Brain microvascular endothelial cell (primary cell): ENCODE measurements at regions not wholly inside any gene's neighbourhood (a gene's known extent, or its start where the extent isn't known, plus 50 kb on each side); places are given as distances from the start of the nearest gene placed in this dataset.

Source experiments
- DNase-seq: peaks from one replicate; pipeline ENCODE4 v3.0.0-alpha.2; 2020
- H3K27ac ChIP-seq: fragments of 250-450 bp; sonication (Bioruptor Pico); 2 replicates; pipeline ENCODE4 v1.5.1; 2020; ENCODE audit warnings: mild to moderate bottlenecking, moderate library complexity
- H3K27me3 ChIP-seq: fragments of 250-450 bp; sonication (Bioruptor Pico); replicated peaks from 2 replicates; pipeline ENCODE4 v1.5.1; 2020; ENCODE audit warnings: mild to moderate bottlenecking
- H3K36me3 ChIP-seq: fragments of 250-450 bp; sonication (Bioruptor Pico); replicated peaks from 2 replicates; pipeline ENCODE4 v1.5.1; 2020; ENCODE audit warnings: mild to moderate bottlenecking
- H3K4me3 ChIP-seq: 2 replicates; pipeline ENCODE4 v1.5.1; 2011; ENCODE audit warnings: low read depth, mild to moderate bottlenecking, control low read depth, low read length, moderate library complexity
- in situ Hi-C: cut with HindIII; loops from 2 replicates; pipeline ENCODE4 v1.10.0; 2017; ENCODE audit warnings: low sequenced_read_pairs, low pct_ligation_motif_present
- TF ChIP-seq, protein P1 (sequence below): IDR thresholded peaks from 2 replicates; pipeline ENCODE4 v1.5.1; 2011; ENCODE audit warnings: low read depth, mild to moderate bottlenecking, moderate library complexity, low read length, control low read depth, inconsistent platforms; ENCODE audit errors: missing control alignments

DNA sequence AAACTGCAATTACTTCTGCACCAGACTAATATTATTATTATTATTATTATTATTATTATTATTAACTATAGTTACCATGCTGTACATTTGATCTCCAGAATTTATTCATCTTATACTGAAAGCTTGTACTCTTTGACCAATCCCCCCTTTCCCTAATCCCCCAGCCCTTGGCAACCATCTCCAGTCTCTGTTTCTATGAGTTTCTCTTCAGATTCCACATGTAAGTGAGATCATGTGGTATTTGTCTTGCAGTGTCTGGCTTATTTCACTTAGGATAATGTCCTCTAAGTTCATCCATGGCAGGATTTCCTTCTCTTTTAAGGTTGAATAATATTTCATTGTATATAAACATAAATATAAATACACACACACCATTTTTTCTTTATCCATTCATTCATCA lies 287.0 kb upstream of the DAB2 start:
- in situ Hi-C loops: no loop called here
- Histone ChIP-seq H3K4me3 (no peak overlapping the region), H3K36me3 (no peaks in the 10 kb centered on the region), H3K27me3 (no peaks in the 10 kb centered on the region), H3K27ac (no peak overlapping the region)
- no peak for DNase-seq
- TF ChIP-seq, protein P1, sequence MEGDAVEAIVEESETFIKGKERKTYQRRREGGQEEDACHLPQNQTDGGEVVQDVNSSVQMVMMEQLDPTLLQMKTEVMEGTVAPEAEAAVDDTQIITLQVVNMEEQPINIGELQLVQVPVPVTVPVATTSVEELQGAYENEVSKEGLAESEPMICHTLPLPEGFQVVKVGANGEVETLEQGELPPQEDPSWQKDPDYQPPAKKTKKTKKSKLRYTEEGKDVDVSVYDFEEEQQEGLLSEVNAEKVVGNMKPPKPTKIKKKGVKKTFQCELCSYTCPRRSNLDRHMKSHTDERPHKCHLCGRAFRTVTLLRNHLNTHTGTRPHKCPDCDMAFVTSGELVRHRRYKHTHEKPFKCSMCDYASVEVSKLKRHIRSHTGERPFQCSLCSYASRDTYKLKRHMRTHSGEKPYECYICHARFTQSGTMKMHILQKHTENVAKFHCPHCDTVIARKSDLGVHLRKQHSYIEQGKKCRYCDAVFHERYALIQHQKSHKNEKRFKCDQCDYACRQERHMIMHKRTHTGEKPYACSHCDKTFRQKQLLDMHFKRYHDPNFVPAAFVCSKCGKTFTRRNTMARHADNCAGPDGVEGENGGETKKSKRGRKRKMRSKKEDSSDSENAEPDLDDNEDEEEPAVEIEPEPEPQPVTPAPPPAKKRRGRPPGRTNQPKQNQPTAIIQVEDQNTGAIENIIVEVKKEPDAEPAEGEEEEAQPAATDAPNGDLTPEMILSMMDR: no peak

DNA sequence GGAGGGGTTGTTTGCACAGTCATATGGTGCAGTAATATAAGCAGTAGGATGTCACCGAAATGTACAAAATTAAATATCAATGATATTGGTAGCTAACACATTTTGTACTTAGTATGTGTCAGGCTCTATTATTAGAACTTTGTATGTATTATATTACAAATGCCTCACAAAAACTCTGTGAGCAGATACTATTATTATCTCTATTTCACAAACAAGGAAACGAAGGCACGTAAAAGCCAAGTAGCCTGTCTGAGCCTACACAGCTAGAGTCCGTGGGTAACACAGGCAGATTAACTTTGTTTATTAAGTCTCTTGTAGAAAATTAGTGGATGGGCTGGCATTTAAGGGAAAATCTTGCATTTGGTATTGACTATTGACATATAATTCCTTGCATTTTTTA lies 284.3 kb upstream of the DAB2 start:
- TF ChIP-seq, protein P1: no peak
- no peak overlapping the region for H3K27ac ChIP-seq
- in situ Hi-C loops: no loop called here
- H3K36me3 ChIP-seq: no peaks in the 10 kb centered on the region
- H3K4me3 ChIP-seq: no peak overlapping the region
- no peaks in the 10 kb centered on the region for H3K27me3 ChIP-seq
- no peak for DNase-seq

DNA sequence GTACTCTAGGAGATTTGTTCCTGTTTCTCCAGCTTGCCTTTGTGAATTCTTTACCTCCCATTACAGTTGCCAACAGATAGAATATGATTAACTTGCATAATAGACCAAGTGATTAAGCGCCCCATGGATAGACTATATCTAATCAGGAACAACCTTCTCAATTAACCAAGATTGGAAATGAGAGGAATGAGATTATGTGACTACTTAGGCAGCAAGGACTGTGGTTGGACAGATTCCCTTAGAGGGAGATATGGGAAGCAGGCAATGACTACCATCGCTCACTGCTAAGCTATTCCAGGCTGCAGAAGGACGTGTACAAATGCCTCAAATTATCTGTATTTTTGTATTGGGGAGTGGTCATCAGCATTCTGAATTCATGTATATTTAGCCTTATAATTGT lies 278.1 kb upstream of the DAB2 start:
- H3K27me3 ChIP-seq: no peaks in the 10 kb centered on the region
- no peak overlapping the region for H3K27ac ChIP-seq
- TF ChIP-seq, protein P1: no peak
- in situ Hi-C loops: no loop called here
- no peaks in the 10 kb centered on the region for H3K36me3 ChIP-seq
- no peak overlapping the region for H3K4me3 ChIP-seq
- no peak for DNase-seq

DNA sequence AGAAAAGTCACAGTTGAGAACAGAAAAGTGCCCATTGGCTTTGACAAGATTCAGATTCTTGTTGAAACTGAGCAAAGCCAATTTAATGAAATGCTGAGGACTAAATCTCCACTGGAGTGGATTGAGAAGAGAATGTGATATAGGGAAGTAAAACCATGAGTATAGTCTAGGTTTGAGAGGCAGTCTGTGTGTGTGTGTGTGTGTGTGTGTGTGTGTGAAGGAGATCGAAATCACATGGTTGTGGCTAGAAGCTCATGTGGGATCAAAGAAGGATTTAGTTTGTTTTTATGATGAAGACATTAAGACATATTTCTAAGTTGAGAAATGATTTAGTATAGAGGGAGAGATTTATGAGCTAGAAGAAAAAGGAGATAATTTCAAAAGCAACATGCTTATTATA lies 275.7 kb upstream of the DAB2 start:
- no peaks in the 10 kb centered on the region for H3K27me3 ChIP-seq
- H3K36me3 ChIP-seq: no peaks in the 10 kb centered on the region
- in situ Hi-C loops: no loop called here
- no peak for DNase-seq
- no peak overlapping the region for H3K27ac ChIP-seq
- TF ChIP-seq, protein P1: no peak
- H3K4me3 ChIP-seq: no peak overlapping the region

DNA sequence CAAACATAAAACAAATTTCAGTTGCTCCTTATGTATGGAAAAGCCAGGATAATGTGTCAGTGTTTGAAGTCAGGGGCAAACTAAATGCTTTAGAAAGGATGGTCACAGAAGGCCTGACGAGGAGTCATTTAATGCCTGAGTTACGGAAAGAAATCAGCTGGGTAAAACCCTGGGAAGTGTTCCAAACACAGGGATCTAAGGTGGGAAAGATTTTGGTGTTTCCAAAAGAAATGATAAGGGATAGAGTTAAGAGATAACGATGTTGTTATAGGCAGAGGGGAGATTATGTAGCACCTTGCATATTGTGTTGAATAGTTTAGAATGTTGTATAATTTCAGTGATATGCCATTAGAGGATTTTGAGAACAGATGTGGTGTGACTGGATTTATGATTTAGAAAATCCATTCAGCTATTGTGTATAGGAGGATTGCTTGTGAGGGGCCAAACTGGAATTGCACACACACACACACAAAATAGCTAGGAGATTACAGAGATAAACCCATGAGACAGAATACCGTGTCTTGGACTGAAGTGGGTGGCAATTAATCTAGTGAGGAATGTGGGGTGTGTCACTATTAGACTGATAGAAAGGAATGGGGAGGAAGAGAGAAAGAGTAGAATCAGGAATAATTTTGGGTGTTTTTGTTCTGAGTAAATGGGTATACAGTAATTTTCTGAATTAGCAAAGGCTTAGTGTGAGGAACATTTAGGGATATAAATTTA lies 274.2 kb upstream of the DAB2 start:
- TF ChIP-seq, protein P1: no peak
- no peaks in the 10 kb centered on the region for H3K36me3 ChIP-seq
- DNase-seq: no peak
- in situ Hi-C loops: no loop called here
- H3K27me3 ChIP-seq: no peaks in the 10 kb centered on the region
- no peak overlapping the region for H3K27ac ChIP-seq
- H3K4me3 ChIP-seq: no peak overlapping the region

DNA sequence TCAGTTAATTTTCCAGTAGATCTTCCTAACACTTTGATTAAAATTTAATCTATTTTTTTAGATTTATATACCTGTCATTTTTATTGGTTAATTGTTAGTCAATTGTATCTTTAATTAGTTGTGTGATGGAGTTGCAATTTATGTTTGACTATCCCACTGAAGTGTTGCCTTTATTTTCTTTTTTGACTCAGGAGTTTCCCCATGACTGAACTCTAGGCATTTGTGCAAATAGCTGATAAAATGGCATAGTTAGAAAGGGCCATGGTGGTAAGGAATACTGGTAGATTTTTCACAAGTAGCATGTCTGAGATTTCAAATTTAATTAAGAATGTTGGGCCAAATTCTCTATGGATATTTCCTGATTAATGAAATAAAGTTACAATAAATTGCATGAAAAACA lies 273.1 kb upstream of the DAB2 start:
- TF ChIP-seq, protein P1: no peak
- in situ Hi-C loops: no loop called here
- H3K27ac ChIP-seq: no peak overlapping the region
- no peaks in the 10 kb centered on the region for H3K36me3 ChIP-seq
- H3K4me3 ChIP-seq: no peak overlapping the region
- no peaks in the 10 kb centered on the region for H3K27me3 ChIP-seq
- DNase-seq: no peak
